OCI-LY3 (cell line): ENCODE measurements at regions not wholly inside any gene's neighbourhood (a gene's known extent, or its start where the extent isn't known, plus 50 kb on each side); places are given as distances from the start of the nearest gene placed in this dataset.

Experiments used
- H2AFZ ChIP-seq: fragments of 200-600, 300-600 bp; shearing (Covaris generic); 2 replicates; pipeline ENCODE4 v1.6.0; 2014; ENCODE audit warnings: antibody characterized with exemption, low read depth, low read length
- H3K27ac ChIP-seq: fragments of 200-600, 300-600 bp; sonication (generic); 2 replicates; pipeline ENCODE4 v1.5.1; 2014; ENCODE audit warnings: mild to moderate bottlenecking, low read length, moderate library complexity, mixed read lengths
- H3K27me3 ChIP-seq: fragments of 200-600, 300-600 bp; sonication (generic); 2 replicates; pipeline ENCODE4 v1.6.1; 2014; ENCODE audit warnings: low read depth, low read length, mixed read lengths
- H3K36me3 ChIP-seq: fragments of 200-600, 300-600 bp; sonication (generic); replicated peaks from 2 replicates; pipeline ENCODE3; 2014; ENCODE audit warnings: low read depth, low read length, mixed read lengths
- H3K4me1 ChIP-seq: fragments of 300-600, 200-600 bp; sonication (generic); 2 replicates; pipeline ENCODE4 v1.6.1; 2014; ENCODE audit warnings: low read length, mixed read lengths
- H3K4me2 ChIP-seq: fragments of 200-600, 300-600 bp; sonication (generic); 2 replicates; pipeline ENCODE4 v1.6.1; 2014; ENCODE audit warnings: low read length, mixed read lengths
- H3K4me3 ChIP-seq: fragments of 300-600, 200-600 bp; sonication (generic); 2 replicates; pipeline ENCODE4 v1.5.1; 2014; ENCODE audit warnings: antibody characterized with exemption, mild to moderate bottlenecking, low read length, moderate library complexity
- H3K79me2 ChIP-seq: fragments of 300-600, 200-600 bp; shearing (Covaris generic); 2 replicates; pipeline ENCODE4 v1.6.1; 2014; ENCODE audit warnings: mild to moderate bottlenecking, low read length, mixed read lengths
- H3K9ac ChIP-seq: fragments of 300-600, 200-600 bp; shearing (Covaris generic); 2 replicates; pipeline ENCODE4 v1.6.0; 2014; ENCODE audit warnings: mild to moderate bottlenecking, low read length, moderate library complexity
- H3K9me3 ChIP-seq: fragments of 200-600, 300-600 bp; shearing (Covaris generic); 2 replicates; pipeline ENCODE4 v1.6.1; 2014; ENCODE audit warnings: low read length, mixed read lengths; ENCODE audit not compliant: insufficient read depth
- H4K20me1 ChIP-seq: fragments of 200-600, 300-600 bp; sonication (generic); 2 replicates; pipeline ENCODE4 v1.6.1; 2016; ENCODE audit warnings: low read length, mixed read lengths; ENCODE audit not compliant: insufficient read depth
- CTCF ChIP-seq: fragments of 200-600, 300-600 bp; sonication (generic); IDR thresholded peaks from 2 replicates; pipeline ENCODE4 v1.5.1; 2014; ENCODE audit warnings: antibody characterized with exemption, low read length, low read depth
- EZH2phosphoT487 ChIP-seq: fragments of 200-600 bp; shearing (Covaris generic); IDR thresholded peaks from 2 replicates; pipeline ENCODE4 v1.6.1; 2018; ENCODE audit warnings: antibody characterized with exemption, mixed run types, low read depth

DNA sequence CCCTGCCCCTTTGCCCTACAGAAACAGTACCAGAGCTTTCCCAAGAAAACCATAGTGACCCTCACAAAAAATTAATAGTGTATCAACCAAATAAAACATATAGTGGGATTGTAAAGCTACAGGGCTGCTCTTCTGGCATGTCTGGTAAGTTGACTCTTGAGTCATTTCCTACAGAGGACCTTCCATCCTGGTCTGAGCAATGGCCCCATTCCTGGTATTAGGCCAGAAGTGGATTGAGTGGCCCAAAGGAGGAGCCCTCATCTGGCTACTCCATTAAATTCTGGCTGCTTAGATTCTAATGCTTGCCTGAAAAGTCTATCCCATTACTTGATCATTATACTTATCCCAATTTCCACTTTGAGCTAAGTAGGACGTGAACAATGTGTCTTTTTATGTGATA is 150.9 kb upstream of the HMGN3 start:
- H3K4me3 ChIP-seq: no peak overlapping the region
- H3K27me3 ChIP-seq: no peaks in the 10 kb centered on the region
- H3K4me2 ChIP-seq: no peak overlapping the region
- H3K9me3 ChIP-seq: no peaks in the 10 kb centered on the region
- H3K36me3 ChIP-seq: no peaks in the 10 kb centered on the region
- no peak overlapping the region for H3K9ac ChIP-seq
- no peak for TF ChIP-seq EZH2phosphoT487
- TF ChIP-seq CTCF: no peak
- H4K20me1 ChIP-seq: no peaks in the 10 kb centered on the region
- no peaks in the 10 kb centered on the region for H3K79me2 ChIP-seq
- no peak overlapping the region for H3K27ac ChIP-seq
- peaks cover 4% of the 10 kb centered on the region; the same call in 1 of the 2 replicates for H3K4me1 ChIP-seq
- H2AFZ ChIP-seq: no peak overlapping the region

- no peaks in the 10 kb centered on the region for H3K27me3 ChIP-seq
- H4K20me1 ChIP-seq: no peaks in the 10 kb centered on the region
- H2AFZ ChIP-seq: no peak overlapping the region
- H3K36me3 ChIP-seq: no peaks in the 10 kb centered on the region
- no peak overlapping the region for H3K4me3 ChIP-seq
- H3K9me3 ChIP-seq: no peaks in the 10 kb centered on the region
- peaks cover 4% of the 10 kb centered on the region; the same call in 1 of the 2 replicates for H3K4me1 ChIP-seq
- TF ChIP-seq CTCF (no peak), EZH2phosphoT487 (no peak)
- no peak overlapping the region for H3K9ac ChIP-seq
- no peaks in the 10 kb centered on the region for H3K79me2 ChIP-seq
- no peak overlapping the region for H3K27ac ChIP-seq
- H3K4me2 ChIP-seq: no peak overlapping the region
Measured at GRCh38 chr6:79384845-79385244, 150.4 kb upstream of the HMGN3 start.

DNA sequence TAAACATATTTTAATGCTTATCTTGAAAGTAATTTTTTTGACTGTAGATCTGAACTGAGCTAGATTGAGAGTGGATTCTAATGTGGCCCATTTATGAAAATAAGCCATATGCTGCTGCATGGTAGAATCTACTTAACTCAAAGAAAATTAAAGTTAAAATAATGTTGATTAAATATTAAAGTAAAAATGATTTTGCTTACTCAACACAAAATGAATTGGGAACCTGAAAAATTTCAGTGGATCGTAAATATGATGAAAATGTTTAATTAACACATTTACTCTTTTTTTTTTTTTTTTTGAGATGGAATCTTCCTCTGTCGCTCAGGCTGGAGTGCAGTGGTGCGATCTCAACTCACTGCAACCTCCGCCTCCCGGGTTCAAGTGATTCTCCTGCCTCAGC is 144.5 kb upstream of the HMGN3 start:
- Histone ChIP-seq H3K9me3 (no peaks in the 10 kb centered on the region), H3K79me2 (no peaks in the 10 kb centered on the region), H3K27me3 (no peaks in the 10 kb centered on the region), H3K27ac (no peak overlapping the region), H3K4me2 (no peak overlapping the region), H2AFZ (no peak overlapping the region), H3K4me3 (no peak overlapping the region), H3K4me1 (peaks cover 5% of the 10 kb centered on the region), H3K9ac (no peak overlapping the region; the same call in 1 of the 2 replicates), H3K36me3 (no peaks in the 10 kb centered on the region), H4K20me1 (no peaks in the 10 kb centered on the region)
- TF ChIP-seq CTCF (no peak), EZH2phosphoT487 (no peak)

- Histone ChIP-seq H4K20me1 (no peaks in the 10 kb centered on the region), H3K27me3 (no peaks in the 10 kb centered on the region), H3K4me1 (peaks cover 10% of the 10 kb centered on the region), H3K27ac (no peak overlapping the region), H3K36me3 (no peaks in the 10 kb centered on the region), H3K4me2 (no peak overlapping the region), H3K9me3 (no peaks in the 10 kb centered on the region), H2AFZ (no peak overlapping the region), H3K4me3 (no peak overlapping the region), H3K79me2 (no peaks in the 10 kb centered on the region), H3K9ac (no peak overlapping the region)
- TF ChIP-seq CTCF: no peak
- no peak for TF ChIP-seq EZH2phosphoT487
Measured at GRCh38 chr6:79377888-79378348, 143.4 kb upstream of the HMGN3 start.
